ENCODE measurements at regions not wholly inside any gene's neighbourhood (a gene's known extent, or its start where the extent isn't known, plus 50 kb on each side); places are given as distances from the start of the nearest gene placed in this dataset.
"Not testable (repeated sequence)": the region's sequence is repeated elsewhere in the genome, so short reads cannot be mapped to it uniquely, and the experiment has no call there.

DNA sequence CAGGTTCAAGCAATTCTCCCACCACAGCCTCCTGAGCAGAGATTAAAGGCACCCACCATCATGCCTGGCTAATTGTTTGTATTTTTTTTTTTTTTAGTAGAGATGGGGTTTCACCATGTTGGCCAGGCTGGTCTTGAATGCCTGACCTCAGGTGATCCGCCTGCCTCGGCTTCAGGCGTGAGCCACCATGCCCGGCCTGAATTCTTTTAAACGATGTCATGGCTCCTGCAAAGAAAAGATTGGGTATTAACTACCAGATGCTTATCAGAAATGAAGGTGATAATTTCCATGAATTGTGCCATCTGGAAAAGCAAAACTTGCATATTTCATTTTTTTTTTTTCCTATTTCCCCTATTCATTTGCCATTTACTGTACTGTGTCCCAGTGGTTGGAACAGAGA, 195.7 kb upstream of the IGFBP7 start:
- no peaks in the 10 kb centered on the region for H3K9me3 ChIP-seq (ENCODE audit: insufficient read depth, low read depth, low read length)
- H3K9ac ChIP-seq (ENCODE audit: low read depth, low read length): no peak overlapping the region
- no peaks in the 10 kb centered on the region for H3K27me3 ChIP-seq (ENCODE audit: insufficient read depth, low read length)
- no peaks in the 10 kb centered on the region for H3K36me3 ChIP-seq (ENCODE audit: insufficient read depth, low read depth, low read length)
- no peak overlapping the region for H3K4me3 ChIP-seq (ENCODE audit: low read length)
- H3K4me1 ChIP-seq (ENCODE audit: insufficient read depth, low read length): no peaks in the 10 kb centered on the region
- no peak overlapping the region for H3K27ac ChIP-seq (ENCODE audit: low read length)

DNA sequence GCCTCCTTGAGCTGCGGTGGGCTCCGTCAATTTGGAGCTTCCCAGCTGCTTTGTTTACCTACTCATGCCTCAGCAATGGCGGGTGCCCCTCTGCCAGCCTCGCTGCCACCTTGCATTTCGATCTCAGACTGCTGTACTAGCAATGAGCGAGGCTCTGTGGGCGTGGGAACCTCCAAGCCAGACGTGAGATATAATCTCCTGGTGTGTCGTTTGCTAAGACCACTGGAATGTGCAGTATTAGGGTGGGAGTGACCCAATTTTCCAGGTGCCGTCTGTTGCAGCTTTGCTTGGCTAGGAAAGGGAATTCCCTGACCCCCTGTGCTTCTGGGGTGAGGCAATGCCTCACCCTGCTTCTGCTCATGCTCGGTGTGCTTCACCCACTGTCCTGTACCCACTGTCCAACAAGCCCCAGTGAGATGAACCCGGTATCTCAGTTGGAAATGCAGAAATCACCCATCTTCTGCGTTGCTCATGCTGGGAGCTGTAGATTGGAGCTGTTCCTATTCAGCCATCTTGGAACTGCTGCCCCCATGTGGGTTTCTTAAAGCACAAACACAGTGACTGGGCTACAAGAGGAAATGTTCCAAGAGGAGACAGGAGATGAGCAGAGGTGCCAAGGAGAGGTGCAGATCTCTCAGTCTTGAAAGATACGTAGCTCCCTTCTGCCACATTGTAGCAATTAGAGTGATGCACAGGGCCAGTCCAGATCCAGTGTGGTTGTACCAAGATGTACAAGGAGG, 193.0 kb upstream of the IGFBP7 start:
- H3K9me3 ChIP-seq (ENCODE audit: insufficient read depth, low read depth, low read length): no peaks in the 10 kb centered on the region; the same call in 1 of the 2 replicates
- no peak overlapping the region for H3K9ac ChIP-seq (ENCODE audit: low read depth, low read length)
- H3K36me3 ChIP-seq (ENCODE audit: insufficient read depth, low read depth, low read length): no peaks in the 10 kb centered on the region
- no peaks in the 10 kb centered on the region for H3K4me1 ChIP-seq (ENCODE audit: insufficient read depth, low read length)
- no peaks in the 10 kb centered on the region for H3K27me3 ChIP-seq (ENCODE audit: insufficient read depth, low read length)
- no peak overlapping the region for H3K27ac ChIP-seq (ENCODE audit: low read length)
- H3K4me3 ChIP-seq (ENCODE audit: low read length): no peak overlapping the region

DNA sequence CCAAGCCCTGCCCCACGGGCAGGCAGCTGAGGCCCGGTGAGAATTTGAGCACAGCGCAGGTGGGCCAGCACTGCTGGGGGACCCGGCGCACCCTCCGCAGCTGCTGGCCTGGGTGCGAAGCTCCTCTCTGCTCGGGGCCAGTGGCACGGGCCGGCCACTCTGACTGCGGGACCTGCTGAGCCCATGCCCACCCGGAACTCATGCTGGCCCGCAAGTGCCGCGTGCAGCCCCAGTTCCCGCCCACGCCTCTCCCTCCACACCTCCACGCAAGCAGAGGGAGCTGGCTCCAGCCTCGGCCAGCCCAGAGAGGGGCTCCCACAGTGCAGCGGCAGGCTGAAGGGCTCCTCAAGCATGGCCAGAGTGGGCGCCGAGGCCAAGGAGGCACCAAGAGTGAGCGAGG, 190.1 kb upstream of the IGFBP7 start:
- not testable (repeated sequence) for H3K4me1 ChIP-seq (ENCODE audit: insufficient read depth, low read length); H3K9me3 ChIP-seq (ENCODE audit: insufficient read depth, low read depth, low read length); H3K4me3 ChIP-seq (ENCODE audit: low read length); H3K9ac ChIP-seq (ENCODE audit: low read depth, low read length); H3K36me3 ChIP-seq (ENCODE audit: insufficient read depth, low read depth, low read length); H3K27ac ChIP-seq (ENCODE audit: low read length); H3K27me3 ChIP-seq (ENCODE audit: insufficient read depth, low read length)

DNA sequence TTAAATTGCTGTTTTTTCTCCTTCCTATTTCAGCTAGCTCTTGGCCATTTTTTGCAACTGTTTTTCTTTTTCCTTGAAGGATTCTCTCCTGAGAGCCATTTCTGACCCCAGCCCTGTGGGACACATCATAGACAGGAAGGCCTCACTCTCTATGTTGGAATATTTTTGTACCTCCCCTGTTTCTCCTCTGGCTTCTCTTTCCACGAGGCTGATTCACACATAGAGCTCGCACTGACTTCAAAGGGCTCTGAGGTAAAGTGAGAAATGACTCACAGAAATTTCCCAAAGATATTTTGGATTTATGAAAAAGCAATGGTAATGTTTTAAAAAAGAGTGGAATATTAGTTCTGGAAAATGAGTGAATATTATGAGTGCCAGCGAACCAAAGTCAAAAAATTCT, 181.7 kb upstream of the IGFBP7 start:
- Histone ChIP-seq H3K9ac (ENCODE audit: low read depth, low read length) (no peak overlapping the region), H3K36me3 (ENCODE audit: insufficient read depth, low read depth, low read length) (no peaks in the 10 kb centered on the region), H3K27me3 (ENCODE audit: insufficient read depth, low read length) (no peaks in the 10 kb centered on the region), H3K4me1 (ENCODE audit: insufficient read depth, low read length) (peaks cover 13% of the 10 kb centered on the region; the same call in 1 of the 2 replicates), H3K27ac (ENCODE audit: low read length) (no peak overlapping the region), H3K4me3 (ENCODE audit: low read length) (no peak overlapping the region), H3K9me3 (ENCODE audit: insufficient read depth, low read depth, low read length) (no peaks in the 10 kb centered on the region)

DNA sequence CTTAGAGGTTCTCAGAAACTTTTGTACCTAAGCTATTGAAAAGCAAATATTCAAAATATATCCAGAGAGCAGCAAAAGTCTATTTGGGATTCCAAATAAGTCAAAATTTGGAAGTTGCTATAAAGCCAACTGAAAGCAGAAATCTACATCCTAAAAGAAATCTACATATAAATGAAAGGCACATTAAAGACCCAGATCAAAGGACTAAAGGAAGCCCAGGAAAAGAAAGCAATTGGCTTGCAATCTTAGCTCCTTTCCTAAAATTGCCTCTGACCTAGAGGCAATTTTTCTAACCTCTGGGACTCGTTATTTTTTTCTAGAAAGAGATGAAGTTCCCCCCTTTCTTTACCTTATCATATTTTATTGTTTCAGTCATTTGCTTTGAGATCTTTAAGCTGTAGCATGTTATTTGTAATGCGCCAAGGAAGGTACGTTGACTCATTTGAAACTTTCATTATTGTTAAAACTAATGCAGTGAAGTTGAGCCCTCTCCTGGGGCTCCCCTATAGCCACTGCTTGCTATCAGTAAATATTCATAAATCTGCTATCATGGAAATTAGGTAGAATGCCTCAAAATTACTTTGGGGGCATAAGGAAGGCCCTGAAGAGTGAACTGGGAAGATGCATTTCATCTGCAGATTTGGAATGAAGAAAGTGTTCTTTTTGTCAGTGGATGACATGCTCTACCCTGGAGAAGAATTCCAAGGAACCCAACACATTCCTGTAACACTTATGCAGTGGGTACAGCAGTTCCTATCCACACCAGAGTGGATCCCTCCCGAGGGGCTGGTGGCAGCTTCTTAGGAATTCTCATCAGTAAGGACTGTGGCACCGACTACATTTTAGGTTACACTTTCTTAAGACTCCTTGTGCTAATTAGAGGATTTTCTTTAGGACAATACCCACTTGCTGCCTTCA, 177.8 kb upstream of the IGFBP7 start:
- Histone ChIP-seq H3K9ac (ENCODE audit: low read depth, low read length) (no peak overlapping the region), H3K4me3 (ENCODE audit: low read length) (peak overlapping the region; percentile 25; the same call in 1 of the 2 replicates), H3K27ac (ENCODE audit: low read length) (no peak overlapping the region), H3K9me3 (ENCODE audit: insufficient read depth, low read depth, low read length) (no peaks in the 10 kb centered on the region), H3K27me3 (ENCODE audit: insufficient read depth, low read length) (no peaks in the 10 kb centered on the region), H3K36me3 (ENCODE audit: insufficient read depth, low read depth, low read length) (no peaks in the 10 kb centered on the region), H3K4me1 (ENCODE audit: insufficient read depth, low read length) (peaks cover 9% of the 10 kb centered on the region; the same call in 1 of the 2 replicates)

DNA sequence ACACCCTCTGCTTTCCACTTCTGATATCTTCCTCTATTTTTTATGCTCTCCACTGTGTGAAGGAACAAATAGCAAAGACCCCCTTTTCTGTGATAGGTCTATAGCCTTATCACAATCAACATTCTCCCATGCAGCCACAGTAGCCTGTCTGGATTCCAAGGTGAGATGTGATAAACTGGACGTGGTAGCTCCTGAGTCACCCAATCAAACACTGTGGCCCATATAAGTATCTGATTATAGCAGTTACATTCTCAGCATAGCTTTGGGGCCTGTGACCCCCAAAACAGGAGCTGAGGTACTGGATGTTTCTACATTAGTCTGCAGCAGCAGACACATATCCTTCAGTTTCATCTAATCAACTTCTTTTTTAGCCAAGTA, 172.7 kb upstream of the IGFBP7 start:
- H3K27me3 ChIP-seq (ENCODE audit: insufficient read depth, low read length): no peaks in the 10 kb centered on the region
- H3K27ac ChIP-seq (ENCODE audit: low read length): no peak overlapping the region
- no peaks in the 10 kb centered on the region for H3K9me3 ChIP-seq (ENCODE audit: insufficient read depth, low read depth, low read length)

DNA sequence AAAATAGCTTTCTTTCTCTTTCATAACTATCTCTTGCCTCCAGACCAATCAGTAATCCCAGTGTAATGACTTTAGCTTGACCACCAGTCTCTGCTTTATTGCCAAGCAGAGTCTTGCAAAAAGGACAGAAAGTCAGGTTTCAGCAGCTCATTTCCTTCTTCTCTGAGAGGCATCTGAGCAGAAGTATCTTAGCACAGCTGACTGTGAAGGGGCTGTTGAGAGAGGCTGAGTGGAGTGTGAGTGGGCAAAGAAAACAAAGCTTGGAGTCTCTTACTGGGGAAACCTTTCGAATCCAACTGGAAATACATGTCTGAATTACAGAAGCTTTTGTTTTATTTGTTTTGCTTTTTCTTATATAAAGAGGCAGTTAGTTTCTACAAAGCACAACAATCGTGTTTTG, 170.3 kb upstream of the IGFBP7 start:
- Histone ChIP-seq H3K9me3 (ENCODE audit: insufficient read depth, low read depth, low read length) (no peaks in the 10 kb centered on the region), H3K36me3 (ENCODE audit: insufficient read depth, low read depth, low read length) (no peaks in the 10 kb centered on the region), H3K4me3 (ENCODE audit: low read length) (no peak overlapping the region), H3K4me1 (ENCODE audit: insufficient read depth, low read length) (no peaks in the 10 kb centered on the region), H3K27ac (ENCODE audit: low read length) (no peak overlapping the region), H3K27me3 (ENCODE audit: insufficient read depth, low read length) (no peaks in the 10 kb centered on the region), H3K9ac (ENCODE audit: low read depth, low read length) (no peak overlapping the region)

More for the DNA sequence above, 172.7 kb upstream of the IGFBP7 start:
- Histone ChIP-seq H3K4me1 (ENCODE audit: insufficient read depth, low read length) (peaks cover 2% of the 10 kb centered on the region; the same call in 1 of the 2 replicates), H3K36me3 (ENCODE audit: insufficient read depth, low read depth, low read length) (no peaks in the 10 kb centered on the region), H3K9ac (ENCODE audit: low read depth, low read length) (no peak overlapping the region), H3K4me3 (ENCODE audit: low read length) (no peak overlapping the region)

DNA sequence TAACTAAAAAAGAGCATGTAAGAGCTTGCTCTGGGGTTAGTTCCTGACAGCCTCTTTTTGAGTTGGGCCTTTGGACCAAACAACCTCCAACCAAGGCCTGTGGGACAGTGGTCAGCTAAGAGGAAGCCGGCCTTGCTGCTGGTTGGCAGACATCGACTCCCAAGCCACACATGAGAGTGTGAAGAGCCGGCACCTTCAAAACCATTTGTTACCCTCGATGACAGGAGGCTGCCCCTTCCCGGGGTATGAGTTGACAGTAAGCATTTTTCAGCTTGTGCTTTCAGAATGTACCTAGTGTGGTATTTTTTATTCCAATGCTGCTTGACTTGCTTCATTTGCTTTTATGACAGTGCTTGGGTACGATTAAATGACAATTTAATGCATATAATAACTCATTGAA, 168.6 kb upstream of the IGFBP7 start:
- Histone ChIP-seq H3K9ac (ENCODE audit: low read depth, low read length) (no peak overlapping the region), H3K27me3 (ENCODE audit: insufficient read depth, low read length) (no peaks in the 10 kb centered on the region), H3K36me3 (ENCODE audit: insufficient read depth, low read depth, low read length) (no peaks in the 10 kb centered on the region), H3K27ac (ENCODE audit: low read length) (no peak overlapping the region), H3K4me3 (ENCODE audit: low read length) (no peak overlapping the region), H3K9me3 (ENCODE audit: insufficient read depth, low read depth, low read length) (no peaks in the 10 kb centered on the region), H3K4me1 (ENCODE audit: insufficient read depth, low read length) (no peaks in the 10 kb centered on the region)

DNA sequence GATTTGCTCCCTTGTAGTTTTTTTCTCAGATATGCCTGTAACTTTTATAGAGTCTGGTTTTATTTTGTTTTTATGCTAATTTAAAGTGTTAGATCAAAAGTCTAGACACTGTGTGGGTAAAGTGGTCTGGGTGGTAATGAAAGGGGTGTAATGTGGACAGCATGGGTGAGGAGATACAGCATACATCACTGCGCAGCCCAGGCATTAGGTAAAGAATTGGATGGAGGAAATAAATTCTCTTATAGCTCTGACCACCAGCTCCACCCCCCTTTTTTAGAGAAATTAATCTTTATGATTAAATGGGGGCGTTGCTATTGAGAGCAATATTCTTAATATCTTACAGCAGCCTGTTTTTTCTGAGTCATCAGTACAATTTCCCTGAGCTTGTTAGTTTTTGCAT, 163.9 kb upstream of the IGFBP7 start:
- H3K9ac ChIP-seq (ENCODE audit: low read depth, low read length): no peak overlapping the region
- H3K27ac ChIP-seq (ENCODE audit: low read length): no peak overlapping the region
- H3K36me3 ChIP-seq (ENCODE audit: insufficient read depth, low read depth, low read length): no peaks in the 10 kb centered on the region
- no peaks in the 10 kb centered on the region for H3K9me3 ChIP-seq (ENCODE audit: insufficient read depth, low read depth, low read length)
- H3K4me1 ChIP-seq (ENCODE audit: insufficient read depth, low read length): no peaks in the 10 kb centered on the region
- no peak overlapping the region for H3K4me3 ChIP-seq (ENCODE audit: low read length)
- no peaks in the 10 kb centered on the region for H3K27me3 ChIP-seq (ENCODE audit: insufficient read depth, low read length)

DNA sequence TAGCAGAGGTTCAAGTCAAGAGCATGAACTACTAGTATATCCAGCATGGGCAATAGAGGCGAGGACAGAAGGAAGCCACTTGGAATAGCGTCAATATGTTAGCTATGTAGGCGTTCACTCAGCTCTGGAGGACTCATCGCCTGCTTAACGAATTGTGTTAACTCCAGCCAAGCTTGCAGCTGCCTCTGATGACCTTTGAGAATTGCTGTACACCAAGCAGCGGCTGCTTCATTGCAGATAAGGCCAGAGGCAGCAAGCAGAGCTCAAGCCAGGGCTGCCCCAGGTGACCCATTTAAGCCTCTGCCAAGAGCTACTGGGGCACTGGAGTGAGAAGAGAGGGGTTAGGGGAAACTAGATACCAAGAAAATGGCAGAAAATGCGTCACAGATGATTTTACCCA, 160.2 kb upstream of the IGFBP7 start:
- H3K36me3 ChIP-seq (ENCODE audit: insufficient read depth, low read depth, low read length): no peaks in the 10 kb centered on the region
- H3K27ac ChIP-seq (ENCODE audit: low read length): no peak overlapping the region
- no peaks in the 10 kb centered on the region for H3K27me3 ChIP-seq (ENCODE audit: insufficient read depth, low read length)
- H3K9ac ChIP-seq (ENCODE audit: low read depth, low read length): no peak overlapping the region
- peaks cover 10% of the 10 kb centered on the region; the same call in 1 of the 2 replicates for H3K4me1 ChIP-seq (ENCODE audit: insufficient read depth, low read length)
- no peak overlapping the region for H3K4me3 ChIP-seq (ENCODE audit: low read length)
- H3K9me3 ChIP-seq (ENCODE audit: insufficient read depth, low read depth, low read length): no peaks in the 10 kb centered on the region

DNA sequence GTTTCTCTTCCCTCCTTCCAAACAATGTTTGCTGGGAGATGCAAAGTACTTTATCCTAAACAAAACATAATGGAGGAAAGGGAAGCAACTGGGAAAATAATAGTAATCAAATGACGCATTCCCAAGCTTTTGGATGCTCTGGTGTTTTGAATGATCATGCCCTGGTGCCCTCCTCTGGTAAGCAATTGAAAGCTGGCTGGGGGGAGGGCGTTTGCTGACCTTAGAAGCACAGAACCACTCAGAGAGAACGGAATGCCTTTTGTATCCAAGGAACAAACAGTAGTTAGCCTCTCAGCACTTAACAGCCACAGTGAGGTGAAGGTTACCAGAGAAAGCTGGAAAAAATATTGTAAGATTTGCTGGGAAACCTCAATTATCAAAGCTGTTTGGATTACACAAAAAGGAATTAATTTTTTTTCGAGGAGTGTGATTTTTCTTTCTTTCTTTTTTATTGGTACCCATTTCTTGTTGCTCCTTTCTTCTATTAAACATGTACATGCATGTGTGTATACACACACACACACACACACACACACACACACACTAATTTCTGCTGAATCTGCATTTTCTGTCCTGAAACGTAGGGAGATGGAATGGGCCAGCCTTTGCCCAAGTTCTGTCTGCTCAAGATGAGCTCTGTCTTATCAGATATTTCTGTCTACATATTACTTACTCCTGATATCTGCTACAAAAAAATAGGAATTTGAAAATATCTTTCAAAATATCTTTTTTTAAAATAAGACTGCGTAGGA, 155.8 kb upstream of the IGFBP7 start:
- H3K4me1 ChIP-seq (ENCODE audit: insufficient read depth, low read length): peaks cover 10% of the 10 kb centered on the region; the same call in 1 of the 2 replicates
- H3K27ac ChIP-seq (ENCODE audit: low read length): no peak overlapping the region
- no peaks in the 10 kb centered on the region for H3K9me3 ChIP-seq (ENCODE audit: insufficient read depth, low read depth, low read length)
- no peaks in the 10 kb centered on the region for H3K36me3 ChIP-seq (ENCODE audit: insufficient read depth, low read depth, low read length)
- no peaks in the 10 kb centered on the region for H3K27me3 ChIP-seq (ENCODE audit: insufficient read depth, low read length)
- H3K9ac ChIP-seq (ENCODE audit: low read depth, low read length): no peak overlapping the region
- H3K4me3 ChIP-seq (ENCODE audit: low read length): no peak overlapping the region
